Neuronal stem cell (in vitro differentiated cells): ENCODE measurements at regions not wholly inside any gene's neighbourhood (a gene's known extent, or its start where the extent isn't known, plus 50 kb on each side); places are given as distances from the start of the nearest gene placed in this dataset.

ENCODE experiments used
- DNase-seq: peaks from one replicate; pipeline ENCODE4 v3.0.0-alpha.2; 2013; ENCODE audit warnings: low spot score
- H2AFZ ChIP-seq: one replicate; pipeline ENCODE4 v1.6.1; 2013; ENCODE audit warnings: mild to moderate bottlenecking, low read length, inconsistent platforms
- H2AK5ac ChIP-seq: 2 replicates; pipeline ENCODE4 v1.6.1; 2013; ENCODE audit warnings: low read depth, mild to moderate bottlenecking, inconsistent platforms, low read length, moderate library complexity, mixed read lengths
- H2BK120ac ChIP-seq: 2 replicates; pipeline ENCODE4 v1.6.1; 2013; ENCODE audit warnings: low read depth, mild to moderate bottlenecking, inconsistent platforms, low read length, moderate library complexity, mixed read lengths
- H2BK12ac ChIP-seq: one replicate; pipeline ENCODE4 v1.6.1; 2013; ENCODE audit warnings: low read length, inconsistent platforms
- H2BK15ac ChIP-seq: 2 replicates; pipeline ENCODE4 v1.6.1; 2013; ENCODE audit warnings: mild to moderate bottlenecking, low read length, inconsistent platforms, mixed read lengths
- H2BK5ac ChIP-seq: one replicate; pipeline ENCODE4 v1.6.1; 2013; ENCODE audit warnings: inconsistent platforms, mild to moderate bottlenecking, low read length, moderate library complexity
- H3K14ac ChIP-seq: one replicate; pipeline ENCODE4 v1.6.1; 2013; ENCODE audit warnings: low read length, inconsistent platforms
- H3K18ac ChIP-seq: 2 replicates; pipeline ENCODE4 v1.6.1; 2013; ENCODE audit warnings: low read length, inconsistent platforms
- H3K23ac ChIP-seq: 2 replicates; pipeline ENCODE4 v1.6.1; 2013; ENCODE audit warnings: low read depth, mild to moderate bottlenecking, mixed read lengths, low read length, inconsistent platforms; ENCODE audit not compliant: poor library complexity
- H3K27ac ChIP-seq: replicated peaks from 3 replicates; pipeline ENCODE4 v1.5.1; 2013; ENCODE audit warnings: low read length, inconsistent platforms
- H3K27me3 ChIP-seq, 3 experiments: 2 replicates each; pipeline ENCODE4 v1.6.1; 2013; ENCODE audit warnings: low read length in 3 of 3, mild to moderate bottlenecking in 2 of 3, inconsistent platforms in 1 of 3, low read depth in 1 of 3, mixed read lengths in 1 of 3, moderate library complexity in 1 of 3; ENCODE audit not compliant: control insufficient read depth in 3 of 3, insufficient read depth in 3 of 3
- H3K36me3 ChIP-seq, 2 donors: replicated peaks in 1 of 2; 2 replicates each; pipeline ENCODE4 v1.6.1; 2013; ENCODE audit warnings: low read length in 2 of 2; ENCODE audit not compliant: control insufficient read depth in 2 of 2, insufficient read depth in 2 of 2
- H3K4ac ChIP-seq: 2 replicates; pipeline ENCODE4 v1.6.1; 2013; ENCODE audit warnings: inconsistent platforms, mild to moderate bottlenecking, low read length, moderate library complexity
- H3K4me1 ChIP-seq, 2 donors: 1 replicate in 1 of 2; 2 replicates in 1 of 2; pipeline ENCODE4 v1.6.1; 2013; ENCODE audit warnings: low read length in 2 of 2, low read depth in 1 of 2; ENCODE audit not compliant: control insufficient read depth in 2 of 2, insufficient read depth in 1 of 2
- H3K4me2 ChIP-seq: one replicate; pipeline ENCODE4 v1.6.1; 2013; ENCODE audit warnings: mild to moderate bottlenecking, low read length, inconsistent platforms; ENCODE audit not compliant: insufficient read depth, poor library complexity, severe bottlenecking
- H3K4me3 ChIP-seq, 2 donors: 2 replicates each; pipeline ENCODE4 v1.5.1; 2013; ENCODE audit warnings: low read length in 2 of 2, mild to moderate bottlenecking in 2 of 2, inconsistent platforms in 1 of 2, moderate library complexity in 1 of 2
- H3K79me1 ChIP-seq: one replicate; pipeline ENCODE4 v1.6.1; 2013; ENCODE audit warnings: low read depth, mild to moderate bottlenecking, inconsistent platforms, low read length, moderate library complexity
- H3K9ac ChIP-seq: one replicate; pipeline ENCODE4 v1.6.1; 2013; ENCODE audit warnings: mild to moderate bottlenecking, low read depth, low read length, inconsistent platforms; ENCODE audit not compliant: poor library complexity
- H3K9me3 ChIP-seq, 2 donors: replicated peaks in 1 of 2; 2 replicates each; pipeline versions ENCODE3 to v1.6.1; 2013; ENCODE audit warnings: low read length in 2 of 2, mild to moderate bottlenecking in 2 of 2, inconsistent platforms in 1 of 2, low read depth in 1 of 2, mixed read lengths in 1 of 2, moderate library complexity in 1 of 2; ENCODE audit not compliant: control insufficient read depth in 2 of 2, insufficient read depth in 1 of 2
- H4K8ac ChIP-seq: one replicate; pipeline ENCODE4 v1.6.1; 2013; ENCODE audit warnings: low read depth, mild to moderate bottlenecking, inconsistent platforms, low read length, moderate library complexity
- H4K91ac ChIP-seq: one replicate; pipeline ENCODE4 v1.6.1; 2013; ENCODE audit warnings: low read length, low read depth, mild to moderate bottlenecking, inconsistent platforms; ENCODE audit not compliant: poor library complexity
- WGBS, 2 donors: extraction: QIAGEN DNeasy Blood & Tissue Kit; methylation state at CpG; one replicate each; pipeline ENCODE4 v1.1.7; 2013; ENCODE audit warnings: missing lambda C conversion rate in 2 of 2, mixed read lengths in 1 of 2; ENCODE audit not compliant: insufficient read length in 2 of 2, insufficient replicate concordance in 1 of 2; ENCODE audit errors: extremely low coverage in 2 of 2; 5-methylcytosine and 5-hydroxymethylcytosine counted together

- no peak overlapping the region for H4K8ac ChIP-seq
- no peak overlapping the region for H3K4me3 ChIP-seq
- no peak overlapping the region for H2BK12ac ChIP-seq
- H4K91ac ChIP-seq, result no peak overlapping the region
- H3K4me1 ChIP-seq, result no peaks in the 10 kb centered on the region
- DNase-seq, result no peak
- no peak overlapping the region for H3K18ac ChIP-seq
- no peak overlapping the region for H3K14ac ChIP-seq
- H2AK5ac ChIP-seq, result no peak overlapping the region
- no peak overlapping the region for H3K9ac ChIP-seq
- WGBS, 2 donors, result no CpG with 5 or more reads among the region's 4 CpGs
- no peaks in the 10 kb centered on the region for H3K27me3 ChIP-seq
- H2BK120ac ChIP-seq, result no peak overlapping the region
- H2BK15ac ChIP-seq, result no peak overlapping the region
- no peak overlapping the region for H3K23ac ChIP-seq
- no peaks in the 10 kb centered on the region for H3K36me3 ChIP-seq
- no peak overlapping the region for H3K27ac ChIP-seq
- no peaks in the 10 kb centered on the region for H3K9me3 ChIP-seq
- H3K79me1 ChIP-seq, result no peaks in the 10 kb centered on the region
- H2BK5ac ChIP-seq, result no peak overlapping the region
- no peak overlapping the region for H3K4me2 ChIP-seq
- H3K4ac ChIP-seq, result no peak overlapping the region
- H2AFZ ChIP-seq, result no peak overlapping the region
Observed at GRCh38 chr9:100852088-100852487, 176.4 kb upstream of the PLPPR1 start.

- no peaks in the 10 kb centered on the region for H3K79me1 ChIP-seq
- no peak overlapping the region for H3K9ac ChIP-seq
- no peak overlapping the region for H4K91ac ChIP-seq
- H3K9me3 ChIP-seq, result no peaks in the 10 kb centered on the region
- H2BK5ac ChIP-seq, result no peak overlapping the region
- H3K4me3 ChIP-seq, result no peak overlapping the region
- H2AK5ac ChIP-seq, result no peak overlapping the region
- no peak overlapping the region for H2BK120ac ChIP-seq
- no peak overlapping the region for H3K14ac ChIP-seq
- H3K4ac ChIP-seq, result no peak overlapping the region
- H3K23ac ChIP-seq, result no peak overlapping the region
- no CpG with 5 or more reads among the region's 3 CpGs for whole genome bisulfite sequencing, 2 donors
- H2AFZ ChIP-seq, result no peak overlapping the region
- no peak for DNase-seq
- H3K27ac ChIP-seq, result no peak overlapping the region
- no peaks in the 10 kb centered on the region for H3K36me3 ChIP-seq
- no peaks in the 10 kb centered on the region for H3K27me3 ChIP-seq
- H4K8ac ChIP-seq, result no peak overlapping the region
- H3K4me1 ChIP-seq, result no peaks in the 10 kb centered on the region
- no peak overlapping the region for H3K4me2 ChIP-seq
- no peak overlapping the region for H2BK12ac ChIP-seq
- H3K18ac ChIP-seq, result no peak overlapping the region
- H2BK15ac ChIP-seq, result no peak overlapping the region
Observed at GRCh38 chr9:100856238-100856637, 172.3 kb upstream of the PLPPR1 start.

GRCh38 chr9:100865111-100865510 is 163.4 kb upstream of the PLPPR1 start:
- Histone ChIP-seq H3K23ac (no peak overlapping the region), H3K36me3 (no peaks in the 10 kb centered on the region), H4K8ac (no peak overlapping the region), H3K14ac (no peak overlapping the region), H2BK15ac (no peak overlapping the region), H3K4me1 (no peaks in the 10 kb centered on the region), H3K27me3 (no peaks in the 10 kb centered on the region), H3K18ac (no peak overlapping the region), H3K79me1 (no peaks in the 10 kb centered on the region), H2BK12ac (no peak overlapping the region), H3K4ac (no peak overlapping the region), H2AFZ (no peak overlapping the region), H3K9me3 (no peaks in the 10 kb centered on the region), H4K91ac (no peak overlapping the region), H2AK5ac (no peak overlapping the region), H3K9ac (no peak overlapping the region), H3K27ac (no peak overlapping the region), H2BK5ac (no peak overlapping the region), H2BK120ac (no peak overlapping the region), H3K4me3 (no peak overlapping the region), H3K4me2 (no peak overlapping the region)
- WGBS, 2 donors, result no CpG with 5 or more reads among the region's 3 CpGs
- DNase-seq, result no peak

GRCh38 chr9:100865648-100866047 is 162.9 kb upstream of the PLPPR1 start:
- Histone ChIP-seq H3K79me1 (no peaks in the 10 kb centered on the region), H3K18ac (no peak overlapping the region), H3K23ac (no peak overlapping the region), H3K9me3 (no peaks in the 10 kb centered on the region), H2BK12ac (no peak overlapping the region), H3K14ac (no peak overlapping the region), H4K91ac (no peak overlapping the region), H3K4me3 (no peak overlapping the region), H3K4me1 (no peaks in the 10 kb centered on the region), H2BK15ac (no peak overlapping the region), H3K4me2 (no peak overlapping the region), H3K27ac (no peak overlapping the region), H2AK5ac (no peak overlapping the region), H3K9ac (no peak overlapping the region), H2BK5ac (no peak overlapping the region), H3K4ac (no peak overlapping the region), H3K27me3 (no peaks in the 10 kb centered on the region), H3K36me3 (no peaks in the 10 kb centered on the region), H2AFZ (no peak overlapping the region), H4K8ac (no peak overlapping the region), H2BK120ac (no peak overlapping the region)
- no CpG with 5 or more reads among the region's 4 CpGs for WGBS, 2 donors
- no peak for DNase-seq
